ENCODE measurements at regions not wholly inside any gene's neighbourhood (a gene's known extent, or its start where the extent isn't known, plus 50 kb on each side); places are given as distances from the start of the nearest gene placed in this dataset.

DNA sequence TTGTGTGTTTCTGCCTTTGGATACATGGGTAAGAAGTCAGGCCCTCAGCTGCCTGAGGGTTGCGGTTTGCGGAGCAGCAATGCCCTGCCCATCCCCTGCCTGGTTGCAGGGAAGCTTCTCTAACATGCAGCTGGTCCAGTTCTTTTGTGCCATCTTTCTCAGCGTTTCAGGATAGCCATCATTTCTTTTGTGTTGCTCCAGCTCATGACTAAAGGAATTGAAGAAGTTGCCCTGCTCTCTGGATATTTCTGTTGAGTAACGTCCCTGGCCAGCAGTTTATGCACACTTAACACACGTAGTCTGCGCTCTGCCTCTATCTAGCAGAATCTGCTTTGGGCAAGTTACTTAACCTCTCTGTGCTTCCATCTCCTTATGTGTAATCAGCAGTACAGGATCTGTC, 62.1 kb downstream of the DOP1B start:
- DNase-seq (ENCODE audit: low read depth, low spot score) (no peak), ATAC-seq (no peak)
- no peak overlapping the region for H2AFZ ChIP-seq (ENCODE audit: low read depth, low read length, poor library complexity, severe bottlenecking)
- ChIA-PET RAD21 (ENCODE audit: low non-redundant PET in 1 of 2, low total read pairs in 2 of 2, uncharacterized antibody in 2 of 2, unreplicated experiment in 2 of 2) (no interaction called here), POLR2A (no interaction called here), CTCF (no interaction called here)
- intact Hi-C loops (cut with micrococcal nuclease): no loop called here
- H3K9ac ChIP-seq (ENCODE audit: low read length): no peak overlapping the region
- no TSS peak for BruUV-seq (replicated peaks)
- H3K9me2 ChIP-seq (ENCODE audit: insufficient read depth): no peaks in the 10 kb centered on the region
- no peak overlapping the region for H3K4me3 ChIP-seq (replicated peaks in 1 of 2; ENCODE audit: low read depth in 1 of 2, low read length in 2 of 2)
- H3K9me3 ChIP-seq (ENCODE audit: control insufficient read depth in 1 of 2, insufficient read depth in 1 of 2, low read depth in 1 of 2, low read length in 2 of 2): no peaks in the 10 kb centered on the region
- no peak overlapping the region for H3K27ac ChIP-seq (ENCODE audit: low read depth, low read length)
- H3K79me2 ChIP-seq (ENCODE audit: insufficient read depth, low read length): no peaks in the 10 kb centered on the region
- 0 out of 4 replicates have a peak, but pooled peaks cover 0 to 2% of the 10 kb centered on the region in 2 experiments for H3K36me3 ChIP-seq (ENCODE audit: control insufficient read depth in 1 of 2, insufficient read depth in 2 of 2, low read length in 2 of 2)
- no peaks in the 10 kb centered on the region for H4K20me1 ChIP-seq (ENCODE audit: insufficient read depth)
- H3K27me3 ChIP-seq (ENCODE audit: insufficient read depth, low read length): no peaks in the 10 kb centered on the region
- H3K4me1 ChIP-seq (ENCODE audit: control insufficient read depth in 1 of 2, insufficient read depth in 2 of 2, low read length in 2 of 2): no peaks in the 10 kb centered on the region
- no peak overlapping the region for H3K4me2 ChIP-seq (ENCODE audit: low read length)
- TF ChIP-seq, protein P1, sequence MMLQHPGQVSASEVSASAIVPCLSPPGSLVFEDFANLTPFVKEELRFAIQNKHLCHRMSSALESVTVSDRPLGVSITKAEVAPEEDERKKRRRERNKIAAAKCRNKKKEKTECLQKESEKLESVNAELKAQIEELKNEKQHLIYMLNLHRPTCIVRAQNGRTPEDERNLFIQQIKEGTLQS (IDR thresholded peaks at IDR 0.05): no peak
- TF ChIP-seq, protein P2, sequence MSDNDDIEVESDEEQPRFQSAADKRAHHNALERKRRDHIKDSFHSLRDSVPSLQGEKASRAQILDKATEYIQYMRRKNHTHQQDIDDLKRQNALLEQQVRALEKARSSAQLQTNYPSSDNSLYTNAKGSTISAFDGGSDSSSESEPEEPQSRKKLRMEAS (IDR thresholded peaks at IDR 0.05): no peak
- TF ChIP-seq, protein P3, sequence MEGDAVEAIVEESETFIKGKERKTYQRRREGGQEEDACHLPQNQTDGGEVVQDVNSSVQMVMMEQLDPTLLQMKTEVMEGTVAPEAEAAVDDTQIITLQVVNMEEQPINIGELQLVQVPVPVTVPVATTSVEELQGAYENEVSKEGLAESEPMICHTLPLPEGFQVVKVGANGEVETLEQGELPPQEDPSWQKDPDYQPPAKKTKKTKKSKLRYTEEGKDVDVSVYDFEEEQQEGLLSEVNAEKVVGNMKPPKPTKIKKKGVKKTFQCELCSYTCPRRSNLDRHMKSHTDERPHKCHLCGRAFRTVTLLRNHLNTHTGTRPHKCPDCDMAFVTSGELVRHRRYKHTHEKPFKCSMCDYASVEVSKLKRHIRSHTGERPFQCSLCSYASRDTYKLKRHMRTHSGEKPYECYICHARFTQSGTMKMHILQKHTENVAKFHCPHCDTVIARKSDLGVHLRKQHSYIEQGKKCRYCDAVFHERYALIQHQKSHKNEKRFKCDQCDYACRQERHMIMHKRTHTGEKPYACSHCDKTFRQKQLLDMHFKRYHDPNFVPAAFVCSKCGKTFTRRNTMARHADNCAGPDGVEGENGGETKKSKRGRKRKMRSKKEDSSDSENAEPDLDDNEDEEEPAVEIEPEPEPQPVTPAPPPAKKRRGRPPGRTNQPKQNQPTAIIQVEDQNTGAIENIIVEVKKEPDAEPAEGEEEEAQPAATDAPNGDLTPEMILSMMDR (IDR thresholded peaks at IDR 0.05 in 2 of 3, conservative IDR thresholded peaks at IDR 0.05 in 1 of 3; ENCODE audit: borderline replicate concordance in 1 of 3, insufficient read depth in 1 of 3, low read depth in 2 of 3, low read length in 2 of 3): no peak
- TF ChIP-seq ZBTB33 (IDR thresholded peaks at IDR 0.05; ENCODE audit: extremely low read depth, insufficient replicate concordance, low read length) (no peak), JUND (IDR thresholded peaks at IDR 0.05) (no peak), POLR2AphosphoS5 (IDR thresholded peaks at IDR 0.05; ENCODE audit: low read depth, low read length) (no peak), ZFX (IDR thresholded peaks at IDR 0.05) (no peak), YY1 (IDR thresholded peaks at IDR 0.05; ENCODE audit: extremely low read depth, insufficient replicate concordance, low read depth, low read length) (no peak), FOSL1 (IDR thresholded peaks at IDR 0.05; ENCODE audit: low read depth) (no peak), SIN3A (IDR thresholded peaks at IDR 0.05; ENCODE audit: low read depth) (no peak), EZH2phosphoT487 (IDR thresholded peaks at IDR 0.05; ENCODE audit: borderline replicate concordance) (no peak), RAD21 (IDR thresholded peaks at IDR 0.05; ENCODE audit: low read depth) (no peak), CBX3 (IDR thresholded peaks at IDR 0.05; ENCODE audit: low read depth) (no peak), EZH2 (IDR thresholded peaks at IDR 0.05) (no peak), SP1 (IDR thresholded peaks at IDR 0.05; ENCODE audit: low read depth) (no peak), SRF (IDR thresholded peaks at IDR 0.05; ENCODE audit: low read depth) (no peak), TCF7L2 (IDR thresholded peaks at IDR 0.05; ENCODE audit: borderline replicate concordance, extremely low read depth, insufficient read depth, insufficient read length) (no peak), ELF1 (IDR thresholded peaks at IDR 0.05; ENCODE audit: borderline replicate concordance, low read depth) (no peak), CEBPB (IDR thresholded peaks at IDR 0.05; ENCODE audit: low read depth) (no peak)
- TF ChIP-seq, protein P4, sequence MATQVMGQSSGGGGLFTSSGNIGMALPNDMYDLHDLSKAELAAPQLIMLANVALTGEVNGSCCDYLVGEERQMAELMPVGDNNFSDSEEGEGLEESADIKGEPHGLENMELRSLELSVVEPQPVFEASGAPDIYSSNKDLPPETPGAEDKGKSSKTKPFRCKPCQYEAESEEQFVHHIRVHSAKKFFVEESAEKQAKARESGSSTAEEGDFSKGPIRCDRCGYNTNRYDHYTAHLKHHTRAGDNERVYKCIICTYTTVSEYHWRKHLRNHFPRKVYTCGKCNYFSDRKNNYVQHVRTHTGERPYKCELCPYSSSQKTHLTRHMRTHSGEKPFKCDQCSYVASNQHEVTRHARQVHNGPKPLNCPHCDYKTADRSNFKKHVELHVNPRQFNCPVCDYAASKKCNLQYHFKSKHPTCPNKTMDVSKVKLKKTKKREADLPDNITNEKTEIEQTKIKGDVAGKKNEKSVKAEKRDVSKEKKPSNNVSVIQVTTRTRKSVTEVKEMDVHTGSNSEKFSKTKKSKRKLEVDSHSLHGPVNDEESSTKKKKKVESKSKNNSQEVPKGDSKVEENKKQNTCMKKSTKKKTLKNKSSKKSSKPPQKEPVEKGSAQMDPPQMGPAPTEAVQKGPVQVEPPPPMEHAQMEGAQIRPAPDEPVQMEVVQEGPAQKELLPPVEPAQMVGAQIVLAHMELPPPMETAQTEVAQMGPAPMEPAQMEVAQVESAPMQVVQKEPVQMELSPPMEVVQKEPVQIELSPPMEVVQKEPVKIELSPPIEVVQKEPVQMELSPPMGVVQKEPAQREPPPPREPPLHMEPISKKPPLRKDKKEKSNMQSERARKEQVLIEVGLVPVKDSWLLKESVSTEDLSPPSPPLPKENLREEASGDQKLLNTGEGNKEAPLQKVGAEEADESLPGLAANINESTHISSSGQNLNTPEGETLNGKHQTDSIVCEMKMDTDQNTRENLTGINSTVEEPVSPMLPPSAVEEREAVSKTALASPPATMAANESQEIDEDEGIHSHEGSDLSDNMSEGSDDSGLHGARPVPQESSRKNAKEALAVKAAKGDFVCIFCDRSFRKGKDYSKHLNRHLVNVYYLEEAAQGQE (IDR thresholded peaks at IDR 0.05; ENCODE audit: low read depth): no peak
